ACHN (cell line): ENCODE measurements at regions not wholly inside any gene's neighbourhood (a gene's known extent, or its start where the extent isn't known, plus 50 kb on each side); places are given as distances from the start of the nearest gene placed in this dataset.
"Not testable (repeated sequence)": the region's sequence is repeated elsewhere in the genome, so short reads cannot be mapped to it uniquely, and the experiment has no call there.

ENCODE experiments used
- DNase-seq: peaks from one replicate; pipeline ENCODE4 v3.0.0-alpha.2; 2015
- in situ Hi-C: cut with HindIII; loops from 2 replicates; pipeline ENCODE4 v1.10.0; 2017; ENCODE audit warnings: low sequenced_read_pairs, low pct_ligation_motif_present, low pct_unique_long_range_greater_than_20kb

DNA sequence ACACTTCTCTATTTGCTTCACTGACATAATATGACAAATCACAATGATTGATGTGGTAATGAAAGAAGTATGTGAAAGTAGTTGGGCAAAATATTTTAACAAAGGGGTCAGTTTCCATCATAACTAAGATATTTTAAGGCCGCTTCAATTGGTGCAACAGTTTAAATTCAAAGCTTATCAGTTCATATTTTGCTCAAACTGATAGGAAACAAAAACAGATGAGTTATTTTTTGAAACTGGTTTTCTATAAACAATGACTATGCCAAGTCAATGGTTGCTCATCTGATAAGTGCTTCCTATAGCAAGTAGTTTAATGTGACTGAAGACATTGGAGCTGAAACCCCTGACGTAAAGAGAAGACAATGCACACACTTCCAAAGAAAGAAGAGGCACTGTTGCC lies 1290.7 kb downstream of the SUCLG1 start:
- DNase-seq = no peak
- in situ Hi-C loops = no loop called here

DNA sequence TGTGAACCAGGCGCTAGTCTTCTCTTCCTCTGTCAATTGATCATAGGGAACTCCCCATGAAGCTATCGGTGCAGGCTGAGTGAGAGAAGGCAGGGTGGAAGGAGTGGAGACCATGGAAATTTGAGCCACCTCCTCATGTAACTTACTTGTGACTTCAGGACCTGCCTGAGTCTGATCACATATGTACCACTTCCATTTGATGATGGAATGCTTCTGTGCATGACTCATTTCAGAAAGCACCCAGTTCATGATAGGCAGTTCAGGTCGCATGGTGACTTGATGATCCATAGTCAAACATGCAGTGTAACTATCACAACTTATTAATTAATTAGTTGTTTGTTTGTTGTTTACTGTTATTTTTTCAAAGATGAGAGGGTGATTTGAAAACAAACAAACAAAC lies 1296.7 kb downstream of the SUCLG1 start:
- no peak for DNase-seq
- in situ Hi-C loops = no loop called here

DNA sequence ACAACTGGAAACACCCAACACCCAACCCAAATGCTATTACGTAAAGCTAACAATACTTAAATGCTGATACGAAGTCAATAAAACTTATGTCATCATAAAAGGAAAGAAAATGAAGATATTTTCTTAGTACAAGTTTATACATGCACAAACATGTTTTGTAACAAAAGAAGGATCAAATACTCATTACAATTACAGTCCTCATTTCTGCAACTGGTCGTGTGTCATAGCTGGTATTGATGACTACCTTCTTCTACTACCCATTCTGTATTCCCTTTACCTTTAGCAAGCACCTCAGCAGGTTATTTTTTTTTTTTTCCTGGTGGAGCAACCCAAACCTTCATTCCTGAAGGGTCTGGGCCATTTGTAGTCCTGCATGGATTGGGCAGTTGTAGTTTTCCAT lies 1298.5 kb downstream of the SUCLG1 start:
- in situ Hi-C loops = no loop called here
- DNase-seq = no peak

DNA sequence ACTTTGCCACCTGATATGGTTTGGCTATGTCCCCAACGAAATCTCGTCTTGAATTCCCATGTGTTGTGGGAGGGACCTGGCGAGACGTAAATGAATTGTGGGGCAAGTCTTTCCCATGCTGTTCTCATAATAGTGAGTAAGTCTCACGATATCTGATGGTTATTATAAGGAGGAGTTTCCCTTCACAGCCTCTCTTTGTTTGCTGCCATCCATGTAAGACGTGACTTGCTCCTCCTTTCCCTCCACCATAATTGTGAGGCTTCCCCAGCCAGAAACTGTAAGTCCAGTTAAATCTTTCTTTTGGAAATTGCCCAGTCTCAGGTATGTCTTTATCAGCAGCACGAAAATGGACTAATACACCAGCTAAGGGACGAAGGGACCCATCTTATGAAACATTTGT lies 1303.3 kb downstream of the SUCLG1 start:
- no peak for DNase-seq
- in situ Hi-C loops = no loop called here

DNA sequence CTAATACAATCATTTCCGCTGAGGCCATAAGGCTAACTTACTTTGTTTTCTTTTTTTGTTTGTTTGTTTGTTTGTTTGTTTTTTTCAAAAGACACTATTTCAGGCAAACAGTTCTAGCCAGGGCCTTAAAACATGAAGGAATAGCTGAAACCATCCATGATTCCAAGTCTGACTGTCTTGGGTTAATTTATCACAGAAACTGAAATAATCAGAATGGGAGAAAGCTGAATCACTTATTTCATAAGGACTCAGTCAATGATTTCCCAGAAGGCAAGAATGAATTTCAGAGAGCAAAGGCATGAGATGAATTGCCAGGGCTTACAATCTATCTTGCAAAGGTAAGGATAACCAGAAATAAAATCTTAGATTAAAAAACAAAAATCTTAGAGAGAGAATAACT lies 1315.1 kb downstream of the SUCLG1 start:
- DNase-seq = peak; percentile 66
- in situ Hi-C loops = no loop called here

DNA sequence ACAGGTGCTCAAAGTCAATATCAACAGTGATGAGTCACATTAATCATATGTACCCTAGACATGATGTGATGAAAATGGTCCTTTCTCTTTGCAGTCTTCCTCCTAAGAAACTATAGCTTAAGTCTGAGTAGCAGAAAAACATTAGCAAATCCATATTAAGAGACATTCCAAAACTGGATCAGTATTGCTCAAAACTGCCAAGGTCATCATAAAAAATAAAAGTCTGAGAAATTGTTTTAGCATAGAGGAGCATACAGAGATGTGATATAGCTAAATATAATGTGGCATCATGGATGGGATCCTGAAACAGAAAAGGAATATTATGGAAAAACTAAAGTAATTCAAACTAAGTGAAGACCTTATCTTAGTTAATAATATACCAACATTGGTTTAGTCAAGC lies 1316.1 kb downstream of the SUCLG1 start:
- no peak for DNase-seq
- in situ Hi-C loops = no loop called here

DNA sequence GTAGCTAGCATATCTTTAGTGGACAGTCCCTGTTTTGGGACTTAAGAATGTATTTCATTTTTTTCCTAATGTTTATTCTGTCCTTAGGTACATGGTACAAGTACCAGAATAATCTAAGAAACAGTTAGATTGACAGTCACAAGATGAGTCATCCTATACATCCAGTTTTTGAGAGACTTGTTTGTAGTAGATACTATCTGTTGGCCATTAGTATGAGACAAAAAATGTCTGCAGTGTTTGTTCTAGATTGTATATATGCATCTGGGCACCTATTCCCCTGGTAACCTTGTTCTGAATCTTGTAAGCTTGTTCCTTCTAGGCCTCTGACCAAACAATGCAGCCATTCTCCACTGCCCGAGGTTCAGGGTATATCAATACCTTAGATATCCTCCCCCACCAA lies 1343.5 kb downstream of the SUCLG1 start:
- no peak for DNase-seq
- in situ Hi-C loops = no loop called here

DNA sequence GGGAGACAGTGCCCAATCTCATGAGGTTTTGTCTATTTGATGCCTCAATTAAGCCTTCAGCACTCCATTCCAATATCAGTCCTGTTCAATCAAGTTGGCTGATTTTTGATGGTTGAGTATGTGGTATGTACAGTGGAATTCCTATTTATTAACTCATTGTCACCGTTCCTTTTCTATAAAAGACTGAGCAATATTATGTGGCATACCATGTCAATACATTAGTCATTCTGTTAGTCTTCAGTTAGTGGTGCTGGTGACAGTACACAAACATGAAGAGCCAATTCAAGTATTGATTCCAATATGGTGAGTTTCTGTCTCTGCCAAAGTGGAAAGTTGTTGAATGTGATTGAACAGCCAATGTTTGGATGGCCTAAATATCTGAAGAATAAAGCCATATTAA lies 1343.9 kb downstream of the SUCLG1 start:
- in situ Hi-C loops = no loop called here
- no peak for DNase-seq

DNA sequence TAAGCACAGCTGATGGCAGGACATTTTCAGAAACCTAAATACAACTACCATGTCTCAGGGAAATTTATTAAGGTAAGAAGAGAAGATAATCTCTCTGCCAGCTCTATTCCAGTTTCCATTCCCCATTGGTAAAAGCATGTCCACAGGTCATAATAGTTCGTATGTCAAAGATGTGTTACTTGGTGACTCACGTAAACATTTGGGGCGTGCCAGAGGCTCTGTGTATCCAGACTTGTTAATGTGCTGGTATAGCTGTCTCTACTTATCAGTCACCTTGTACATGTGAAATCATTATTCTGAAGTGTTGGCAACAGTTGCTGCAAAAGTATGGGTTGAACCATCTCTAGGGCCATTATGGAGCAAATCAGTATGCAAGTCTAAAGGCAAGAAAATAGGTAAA lies 1345.1 kb downstream of the SUCLG1 start:
- no peak for DNase-seq
- in situ Hi-C loops = no loop called here

DNA sequence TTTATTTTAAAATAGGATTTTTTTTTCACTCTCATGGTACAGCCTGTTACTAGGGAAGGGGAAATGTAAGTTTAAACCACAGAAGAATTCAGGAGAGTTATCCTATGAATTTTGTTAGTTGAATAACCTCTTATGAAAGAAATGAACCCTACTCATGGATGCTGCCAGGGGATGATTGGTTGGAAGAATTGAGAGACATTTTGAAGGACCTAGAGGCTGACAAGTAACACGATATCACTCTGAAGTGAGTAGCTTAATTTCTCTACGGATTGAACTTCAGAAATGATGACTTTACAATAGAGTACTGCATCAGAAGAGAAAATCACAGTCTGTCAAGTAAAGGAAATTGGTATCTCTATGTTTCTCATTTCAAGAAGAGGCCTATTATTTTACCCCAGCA lies 1346.2 kb downstream of the SUCLG1 start:
- no peak for DNase-seq

DNA sequence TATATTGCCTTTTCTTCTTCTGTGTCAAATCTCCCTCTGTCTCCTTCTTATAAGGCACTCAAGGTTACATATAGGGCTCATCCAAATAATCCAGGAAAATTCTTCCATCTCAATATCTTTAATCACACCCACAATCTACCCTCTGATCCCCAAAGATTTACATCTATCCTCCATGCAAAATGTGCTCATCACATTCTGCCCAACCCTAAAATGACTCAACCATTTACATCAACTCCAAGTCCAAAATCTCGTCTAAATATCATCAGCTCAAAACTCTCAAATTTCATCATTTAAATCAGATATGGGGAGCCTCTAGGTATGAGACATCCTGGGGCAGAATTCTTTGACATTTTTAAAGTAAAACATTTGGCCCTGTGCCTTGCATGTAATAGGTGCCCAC lies 1349.8 kb downstream of the SUCLG1 start:
- in situ Hi-C loops = no loop called here

More for the DNA sequence above, 1346.2 kb downstream of the SUCLG1 start:
- in situ Hi-C loops = no loop called here

DNA sequence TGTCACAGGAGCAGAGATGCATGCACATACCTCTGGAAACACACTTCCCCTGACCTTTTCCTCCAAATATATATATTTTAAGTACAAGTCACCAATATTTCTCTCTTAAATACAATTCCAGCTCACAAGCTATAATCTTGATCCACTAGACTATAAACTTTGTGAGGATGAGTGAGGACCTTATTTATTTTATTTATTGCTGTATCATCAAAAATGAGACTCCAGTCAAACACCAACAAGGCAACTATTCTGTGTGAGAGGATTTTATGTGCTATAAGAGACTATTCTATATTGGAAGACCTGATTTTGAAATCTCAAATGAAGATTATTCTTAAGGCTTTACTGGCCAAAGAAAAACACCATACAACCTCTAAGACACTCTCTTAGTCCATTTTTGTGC lies 1352.2 kb downstream of the SUCLG1 start:
- no peak for DNase-seq
- in situ Hi-C loops = no loop called here

More for the DNA sequence above, 1349.8 kb downstream of the SUCLG1 start:
- DNase-seq = no peak

DNA sequence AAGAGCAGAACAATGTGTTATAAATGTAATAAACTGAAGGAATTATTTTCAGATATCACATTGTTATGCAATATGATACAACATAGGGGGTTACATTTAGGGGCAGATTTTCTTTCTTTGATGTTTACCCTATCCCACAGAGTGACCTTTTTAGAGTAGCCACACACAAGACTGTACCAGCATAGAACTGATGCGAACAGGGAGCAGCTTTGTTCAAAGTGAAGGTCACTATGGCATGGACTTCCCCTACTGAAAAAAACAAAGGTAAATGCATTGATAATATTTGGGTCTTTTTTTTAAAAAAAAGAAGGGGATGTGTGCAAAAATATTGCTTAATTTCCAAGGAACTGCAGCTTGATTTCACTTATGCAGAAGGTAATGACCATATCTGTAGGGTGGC lies 1354.9 kb downstream of the SUCLG1 start:
- no peak for DNase-seq
- in situ Hi-C loops = no loop called here

DNA sequence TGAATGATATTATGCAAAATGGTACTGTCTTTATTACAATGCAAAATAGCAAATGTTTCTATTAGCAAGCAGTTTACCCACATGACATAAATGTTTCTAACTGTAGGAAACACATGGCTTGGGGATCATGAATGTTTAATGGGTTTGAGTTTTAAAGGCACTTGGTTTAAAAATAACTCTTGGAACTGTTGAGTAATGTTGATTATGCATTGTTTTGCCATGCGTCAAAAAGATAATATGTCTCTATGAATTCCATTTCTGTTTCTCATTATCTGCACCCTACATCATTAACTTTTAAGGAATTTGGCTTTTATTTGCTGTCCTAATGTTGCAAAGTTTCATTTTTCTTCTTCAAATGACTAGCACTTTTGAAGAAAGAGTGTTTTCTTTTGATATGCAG lies 1355.5 kb downstream of the SUCLG1 start:
- peak; percentile 62 for DNase-seq
- in situ Hi-C loops = no loop called here

DNA sequence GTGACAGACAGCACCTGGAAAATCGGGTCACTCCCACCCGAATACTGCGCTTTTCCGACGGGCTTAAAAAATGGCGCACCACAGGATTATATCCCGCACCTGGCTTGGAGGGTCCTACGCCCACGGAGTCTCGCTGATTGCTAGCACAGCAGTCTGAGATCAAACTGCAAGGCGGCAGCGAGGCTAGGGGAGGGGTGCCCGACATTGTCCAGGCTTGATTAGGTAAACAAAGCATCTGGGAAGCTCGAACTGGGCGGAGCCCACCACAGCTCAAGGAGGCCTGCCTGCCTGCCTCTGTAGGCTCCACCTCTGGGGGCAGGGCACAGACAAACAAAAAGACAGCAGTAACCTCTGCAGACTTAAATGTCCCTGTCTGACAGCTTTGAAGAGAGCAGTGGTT lies 1370.0 kb downstream of the SUCLG1 start:
- in situ Hi-C loops = not testable (repeated sequence)

DNA sequence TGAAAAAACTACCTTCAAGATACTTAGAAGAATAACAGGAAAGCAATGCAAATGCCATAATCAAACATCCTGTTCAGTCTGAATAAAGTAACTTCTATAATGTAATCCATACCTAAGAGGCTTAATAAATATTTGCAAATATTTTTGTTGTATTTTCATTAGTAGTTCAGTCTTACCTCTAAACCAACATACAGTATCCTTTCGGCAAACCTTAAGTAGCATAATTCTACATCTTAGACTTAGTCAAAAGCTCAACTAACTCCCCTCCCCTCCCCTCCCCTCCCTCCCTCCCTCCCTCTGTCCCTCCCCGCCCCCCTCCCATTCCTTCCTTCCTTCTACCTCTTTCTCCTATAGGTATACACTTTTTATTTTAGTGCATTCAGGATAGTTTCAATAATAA lies 1373.2 kb downstream of the SUCLG1 start:
- in situ Hi-C loops = no loop called here

More for the DNA sequence above, 1370.0 kb downstream of the SUCLG1 start:
- DNase-seq = not testable (repeated sequence)

DNA sequence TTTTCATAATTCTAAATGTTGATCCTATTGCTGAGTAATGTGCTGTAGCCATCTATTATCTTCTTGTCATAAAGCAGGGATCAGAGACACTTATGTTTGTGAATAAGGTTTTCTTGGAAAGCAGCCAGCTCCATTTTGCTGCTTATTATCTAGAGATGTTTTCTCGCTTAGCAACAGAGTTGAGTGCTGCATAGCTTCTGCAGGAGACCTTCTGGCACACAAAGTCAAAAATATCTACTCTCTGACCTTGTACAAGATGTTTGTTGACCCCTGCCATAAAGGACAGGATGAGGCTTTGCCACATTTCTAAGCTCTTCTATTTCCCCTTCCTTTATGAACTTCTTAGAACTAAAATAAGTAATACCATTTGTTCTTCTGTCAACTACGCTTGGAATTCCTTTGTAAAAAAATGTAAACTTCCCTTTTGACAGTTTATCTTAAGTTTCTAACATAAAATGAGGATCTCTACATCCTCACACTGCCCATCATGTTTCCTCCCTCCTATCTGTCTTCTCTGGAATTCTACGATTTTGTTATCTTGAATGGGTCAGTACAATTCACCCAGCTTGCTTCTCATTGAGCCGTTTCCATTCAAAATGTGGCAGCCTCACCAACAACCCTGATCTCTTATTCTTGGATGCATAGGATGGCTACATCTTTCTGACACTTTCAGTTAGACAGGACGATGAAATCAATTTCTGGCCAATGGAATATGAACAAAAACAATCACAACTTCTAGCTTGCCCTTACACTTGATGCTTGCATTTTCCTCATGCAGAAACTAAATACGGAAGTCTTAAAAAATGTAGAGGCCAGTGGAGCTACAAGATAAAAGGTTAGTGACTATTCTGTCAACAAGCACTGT lies 1377.0 kb downstream of the SUCLG1 start:
- in situ Hi-C loops = no loop called here
- DNase-seq = no peak

More for the DNA sequence above, 1373.2 kb downstream of the SUCLG1 start:
- DNase-seq = no peak

DNA sequence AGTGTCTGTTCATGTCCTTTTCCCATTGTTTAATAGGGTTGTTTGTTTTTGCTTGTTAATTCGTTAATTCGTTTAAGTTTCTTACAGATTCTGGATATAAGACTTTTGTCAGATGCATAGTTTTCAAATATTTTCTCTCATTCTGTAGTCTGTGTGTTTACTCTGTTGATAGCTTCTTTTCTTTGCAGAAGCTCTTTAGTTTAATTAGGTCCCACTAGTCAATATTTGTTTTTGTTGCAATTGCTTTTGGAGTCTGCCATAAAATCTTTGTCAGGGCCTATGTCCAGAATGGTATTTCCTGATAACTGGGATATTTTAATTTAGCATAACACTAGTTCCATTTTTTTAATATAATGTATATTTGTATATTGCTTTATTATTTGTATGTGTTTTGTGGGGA lies 1380.1 kb downstream of the SUCLG1 start:
- no peak for DNase-seq
- in situ Hi-C loops = no loop called here

DNA sequence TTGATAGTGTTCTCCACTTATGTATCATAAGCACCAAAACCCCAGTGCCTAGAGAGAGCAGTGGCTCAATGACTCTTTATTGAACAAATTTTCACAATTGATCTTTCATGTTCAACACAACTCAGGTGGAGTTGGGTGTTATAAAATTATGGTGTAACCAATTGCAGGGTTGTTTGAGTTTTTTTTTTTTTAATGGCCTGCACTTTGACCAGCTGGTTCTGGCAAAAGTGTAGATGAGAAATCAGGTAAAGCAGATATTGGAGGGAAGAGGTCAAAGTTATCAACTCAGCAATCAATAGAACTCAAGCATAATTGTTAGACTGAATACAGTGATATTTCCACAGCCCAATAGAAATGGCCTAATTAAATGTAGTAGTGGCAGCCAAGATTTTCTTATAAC lies 1386.3 kb downstream of the SUCLG1 start:
- no peak for DNase-seq
- in situ Hi-C loops = no loop called here

DNA sequence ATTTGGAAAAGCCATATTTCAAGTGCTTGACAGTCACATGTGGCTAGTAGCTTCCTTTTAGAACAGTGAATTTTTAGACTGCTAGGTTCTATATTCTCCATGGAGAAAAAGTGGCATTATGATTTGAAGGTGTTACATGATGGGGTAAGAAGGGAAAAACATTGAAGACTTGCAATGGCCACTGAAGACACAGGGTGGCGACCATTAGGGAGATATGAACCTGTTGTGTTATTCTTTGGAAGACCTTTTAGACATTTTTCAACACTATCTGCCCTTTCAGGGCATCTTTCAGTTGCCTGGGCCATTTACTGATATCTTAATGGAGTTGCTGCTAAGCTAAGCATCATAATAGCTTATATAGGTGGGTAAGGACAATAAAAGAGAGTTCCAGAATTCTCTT lies 1387.2 kb downstream of the SUCLG1 start:
- no peak for DNase-seq
- in situ Hi-C loops = no loop called here
